GM03348 (cell line): ENCODE measurements at regions not wholly inside any gene's neighbourhood (a gene's known extent, or its start where the extent isn't known, plus 50 kb on each side); places are given as distances from the start of the nearest gene placed in this dataset.
"Not testable (repeated sequence)": the region's sequence is repeated elsewhere in the genome, so short reads cannot be mapped to it uniquely, and the experiment has no call there.

ENCODE experiments used
- DNase-seq: peaks from one replicate; pipeline ENCODE4 v3.0.0; 2012; ENCODE audit warnings: low spot score

GRCh38 chr16:5979905-5980550 is 882.4 kb upstream of the EEF2KMT start:
- no peak for DNase-seq

- no peak for DNase-seq
Observed at GRCh38 chr16:5977329-5977728, 879.7 kb upstream of the EEF2KMT start.

DNA sequence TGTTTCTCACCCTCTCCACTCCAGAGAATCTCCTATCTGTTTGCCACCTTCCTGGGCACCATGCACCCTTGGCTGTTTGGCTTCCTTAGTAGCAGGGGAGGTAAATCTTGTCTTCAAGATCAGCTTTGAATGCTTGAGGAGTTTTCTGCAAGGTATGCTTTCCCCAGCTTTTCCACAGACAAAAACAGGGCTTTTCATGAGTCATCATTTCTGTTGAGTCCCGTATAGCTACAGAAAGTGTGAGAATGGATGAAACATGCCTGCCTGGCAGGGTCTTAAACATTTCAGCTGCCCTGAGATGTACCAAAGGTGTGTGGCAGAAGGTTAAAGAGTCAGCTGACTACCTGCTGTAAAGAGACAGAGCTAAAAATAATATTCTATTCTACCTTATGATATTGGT is 875.2 kb upstream of the EEF2KMT start:
- no peak for DNase-seq

DNA sequence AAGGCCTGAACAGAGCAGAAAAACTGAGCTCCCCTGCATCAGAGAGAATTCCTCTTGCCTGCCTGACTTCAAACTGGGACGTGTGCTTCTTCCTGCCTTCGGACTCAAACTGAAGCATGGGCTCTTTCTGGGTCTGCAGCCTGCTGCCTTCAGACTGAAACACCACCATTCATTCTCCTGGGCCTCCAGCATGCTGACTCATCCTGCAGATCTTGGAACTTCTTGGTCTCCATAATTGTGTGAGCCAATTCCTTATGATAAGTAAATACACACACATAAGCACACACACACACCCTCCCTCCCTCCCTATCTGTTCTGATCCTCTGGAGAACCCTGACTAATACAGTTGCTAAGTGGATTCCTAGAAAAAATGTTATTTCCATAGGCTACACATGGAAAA is 874.3 kb upstream of the EEF2KMT start:
- no peak for DNase-seq

DNA sequence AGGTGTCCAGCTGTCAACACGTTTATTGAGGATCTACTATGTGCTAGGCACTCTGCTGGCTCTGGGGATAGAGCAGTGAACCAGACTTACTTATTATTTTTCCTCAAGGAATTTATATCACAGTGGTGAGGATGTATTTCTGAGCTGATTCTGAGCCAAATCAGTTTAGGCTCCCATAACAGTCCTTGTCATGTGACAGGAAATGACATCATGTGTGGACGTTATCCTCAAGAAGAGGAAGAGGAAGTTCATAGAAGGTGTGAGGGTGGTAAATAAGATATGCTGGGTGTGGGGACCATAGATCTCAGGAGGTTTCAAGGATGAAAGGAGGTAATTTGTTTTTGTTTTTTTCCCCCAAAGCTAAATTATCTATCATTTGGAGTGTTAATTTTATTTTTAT is 873.5 kb upstream of the EEF2KMT start:
- DNase-seq: no peak

- DNase-seq: no peak
Observed at GRCh38 chr16:5966004-5966403, 868.4 kb upstream of the EEF2KMT start.

DNA sequence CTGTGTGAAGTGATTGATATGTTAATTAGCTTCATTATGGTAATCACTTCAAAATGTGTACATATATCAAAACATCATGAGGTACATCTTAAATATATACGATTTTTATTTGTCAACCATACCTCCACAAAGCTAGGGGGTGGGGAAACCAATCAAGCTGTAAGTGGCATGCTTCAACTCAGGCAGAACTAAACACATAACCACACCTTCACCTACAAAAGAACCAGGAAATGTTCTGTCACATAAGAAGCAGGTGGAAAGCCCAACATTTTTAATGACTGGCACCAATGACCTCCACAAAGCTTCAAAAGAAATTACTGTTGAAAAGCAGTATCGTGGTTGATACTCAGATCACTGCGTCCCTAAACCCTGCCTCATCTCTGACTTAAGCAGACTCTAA is 867.7 kb upstream of the EEF2KMT start:
- no peak for DNase-seq

GRCh38 chr16:5951486-5951885 is 853.9 kb upstream of the EEF2KMT start:
- no peak for DNase-seq

DNA sequence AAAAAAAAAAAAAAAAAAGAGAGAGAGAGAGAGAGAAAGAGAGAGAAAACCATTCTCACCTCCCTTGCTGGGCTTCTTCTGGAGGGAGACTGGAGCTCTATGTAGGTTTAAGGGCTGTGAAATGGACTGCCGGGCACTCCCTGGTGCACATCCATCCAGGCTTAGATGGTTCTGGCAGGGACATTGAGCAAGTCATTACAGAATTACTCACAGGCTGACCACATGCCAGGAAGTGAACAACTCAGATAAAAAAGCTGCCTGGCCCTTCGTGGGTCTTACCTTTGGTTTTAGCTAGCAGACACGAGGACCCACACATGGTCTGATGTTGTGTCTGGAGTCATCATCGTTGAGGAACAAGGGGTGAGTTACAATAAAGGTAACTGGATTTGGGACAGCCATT is 847.4 kb upstream of the EEF2KMT start:
- DNase-seq: no peak

DNA sequence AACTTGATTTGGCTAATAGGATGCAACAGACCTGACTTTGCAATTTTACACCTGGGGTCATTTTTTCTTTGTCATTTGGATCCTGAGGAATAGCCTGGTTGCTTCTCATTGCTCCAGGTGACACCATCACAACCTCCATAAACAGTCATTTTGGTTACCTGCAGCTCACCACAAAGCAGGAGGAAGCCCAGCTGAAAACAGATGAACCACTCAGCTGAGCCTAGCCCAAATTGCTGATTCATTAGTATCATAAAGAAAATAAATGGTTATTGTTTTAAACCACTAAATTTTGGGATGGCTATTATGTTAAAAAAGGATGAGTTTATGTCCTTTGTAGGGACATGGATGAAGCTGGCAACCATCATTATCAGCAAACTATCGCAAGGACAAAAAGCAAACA is 841.0 kb upstream of the EEF2KMT start:
- no peak for DNase-seq

GRCh38 chr16:5932906-5933305 is 835.3 kb upstream of the EEF2KMT start:
- DNase-seq: no peak

DNA sequence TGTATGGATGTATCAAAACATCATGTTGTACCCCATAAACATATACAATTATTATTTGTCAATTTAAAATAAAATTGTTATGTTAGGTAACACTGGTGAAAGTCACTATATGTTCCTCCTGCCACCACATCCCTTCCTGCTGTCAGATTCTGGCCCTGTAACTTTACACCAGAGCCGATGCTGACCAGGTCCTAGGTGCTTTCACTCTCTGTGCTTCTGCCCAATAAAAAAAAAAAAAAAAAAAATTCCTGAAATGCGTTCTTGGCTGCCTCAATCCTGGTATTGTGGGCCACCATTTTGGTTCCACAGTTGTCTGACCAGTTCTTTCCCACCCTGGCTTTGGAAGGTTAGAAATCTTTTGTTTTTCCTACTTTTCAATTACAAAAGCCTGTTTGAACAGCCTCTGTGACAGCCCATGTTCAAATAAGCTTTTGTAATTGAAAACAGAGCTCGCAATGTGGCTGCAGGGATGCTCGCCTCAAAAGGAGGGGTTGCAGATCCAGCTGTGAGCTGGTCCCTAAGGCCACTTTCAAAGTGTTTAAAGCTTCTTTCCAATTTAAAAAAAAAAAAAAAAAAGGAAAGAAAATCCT is 831.0 kb upstream of the EEF2KMT start:
- no peak for DNase-seq

DNA sequence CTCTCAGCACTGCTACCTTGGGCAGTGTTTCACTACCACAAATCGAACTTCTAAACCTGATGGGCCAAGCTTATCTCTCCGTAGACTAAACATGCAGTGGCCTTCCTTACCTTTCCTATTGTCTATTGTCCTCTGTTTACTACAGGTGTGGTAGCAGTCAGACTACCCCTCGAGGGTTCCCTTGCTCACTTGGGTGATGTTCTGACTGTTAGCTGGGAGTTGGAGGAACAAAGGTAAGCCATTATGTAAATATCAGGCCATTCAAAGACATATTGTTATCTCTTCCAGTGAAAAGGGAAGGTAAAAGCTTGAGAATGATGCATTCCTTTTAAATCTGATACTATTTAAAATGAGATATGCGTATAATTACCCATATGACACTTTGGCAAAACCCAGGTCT is 828.3 kb upstream of the EEF2KMT start:
- no peak for DNase-seq

- DNase-seq: no peak
Observed at GRCh38 chr16:5922686-5923085, 825.1 kb upstream of the EEF2KMT start.

GRCh38 chr16:5918567-5919130 is 821.1 kb upstream of the EEF2KMT start:
- no peak for DNase-seq

- DNase-seq: no peak
Observed at GRCh38 chr16:5917436-5918195, 820.0 kb upstream of the EEF2KMT start.

DNA sequence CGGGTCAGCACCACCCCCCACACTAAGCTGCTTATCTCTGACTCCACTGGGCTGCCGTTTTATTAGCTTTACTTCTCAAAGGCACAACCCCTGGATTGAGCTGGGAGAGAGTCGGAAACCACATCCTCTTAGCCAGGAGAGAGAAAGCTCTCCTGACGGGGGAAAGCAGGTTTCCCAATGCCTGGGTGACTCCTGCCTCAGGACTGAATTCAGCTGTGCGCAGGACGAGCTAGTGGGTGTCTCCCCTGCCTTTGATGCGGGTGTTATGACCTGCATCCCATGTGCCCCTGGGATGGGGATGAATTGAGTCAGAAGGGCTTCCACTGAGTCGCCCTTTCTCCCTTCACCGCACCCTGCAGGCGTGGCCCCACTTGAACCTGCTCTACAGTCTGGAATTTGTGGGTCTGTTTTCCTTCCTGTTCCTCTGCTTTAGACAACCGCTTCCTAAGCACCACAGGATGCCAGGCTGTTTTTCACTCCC is 819.2 kb upstream of the EEF2KMT start:
- DNase-seq: no peak

DNA sequence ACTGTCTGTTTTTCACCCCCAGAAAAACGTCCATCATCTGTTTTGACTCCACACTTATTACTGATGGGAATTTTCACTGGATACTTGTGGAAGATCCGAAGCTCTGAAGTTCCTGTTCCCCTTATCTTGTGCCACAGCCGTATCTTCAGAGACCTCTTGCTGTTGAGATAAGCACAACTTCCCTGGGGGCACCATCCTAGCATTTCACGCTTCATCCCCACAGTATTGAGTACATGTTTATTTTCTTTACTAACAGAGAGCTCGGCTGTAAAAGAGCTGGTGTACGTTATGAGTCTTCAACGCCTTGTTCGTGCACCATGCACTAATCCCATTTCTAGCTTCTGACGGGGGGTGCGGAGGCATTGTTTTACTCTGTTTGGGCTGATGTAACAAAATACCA is 813.6 kb upstream of the EEF2KMT start:
- DNase-seq: no peak

- not testable (repeated sequence) for DNase-seq
Observed at GRCh38 chr16:5909556-5909955, 812.0 kb upstream of the EEF2KMT start.

DNA sequence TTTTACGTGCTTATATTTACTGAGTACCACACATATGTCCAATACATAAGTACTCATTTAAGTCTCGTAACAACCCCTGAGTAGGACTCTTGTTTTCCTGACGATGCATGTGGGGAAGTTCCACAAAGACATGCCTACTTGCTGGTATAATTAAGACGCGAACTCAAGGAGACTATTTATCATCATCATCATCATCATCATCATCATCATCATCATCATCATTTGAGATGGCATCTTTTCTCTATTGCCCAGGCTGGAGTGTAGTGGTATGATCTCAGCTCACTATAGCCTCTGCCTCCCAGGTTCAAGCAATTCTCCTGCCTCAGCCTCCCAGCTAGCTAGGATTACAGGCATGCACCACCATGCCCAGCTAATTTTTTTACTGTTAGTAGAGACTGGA is 809.9 kb upstream of the EEF2KMT start:
- no peak for DNase-seq

- no peak for DNase-seq
Observed at GRCh38 chr16:5906351-5906750, 808.8 kb upstream of the EEF2KMT start.

GRCh38 chr16:5905935-5906334 is 808.3 kb upstream of the EEF2KMT start:
- no peak for DNase-seq

- DNase-seq: no peak
Observed at GRCh38 chr16:5903832-5904231, 806.2 kb upstream of the EEF2KMT start.
